GM19324 (cell line): ENCODE measurements at regions not wholly inside any gene's neighbourhood (a gene's known extent, or its start where the extent isn't known, plus 50 kb on each side); places are given as distances from the start of the nearest gene placed in this dataset.

Experiments used
- ATAC-seq: cut with Tn5 transposase; IDR thresholded peaks from one replicate; pipeline ENCODE4 v1.9.1; 2021; ENCODE audit warnings: mild to moderate bottlenecking, moderate library complexity; ENCODE audit not compliant: unreplicated experiment, low FRiP score

- ATAC-seq, result no peak
Observed at GRCh38 chr7:142606081-142606480, 143.2 kb upstream of the PRSS1 start.

DNA sequence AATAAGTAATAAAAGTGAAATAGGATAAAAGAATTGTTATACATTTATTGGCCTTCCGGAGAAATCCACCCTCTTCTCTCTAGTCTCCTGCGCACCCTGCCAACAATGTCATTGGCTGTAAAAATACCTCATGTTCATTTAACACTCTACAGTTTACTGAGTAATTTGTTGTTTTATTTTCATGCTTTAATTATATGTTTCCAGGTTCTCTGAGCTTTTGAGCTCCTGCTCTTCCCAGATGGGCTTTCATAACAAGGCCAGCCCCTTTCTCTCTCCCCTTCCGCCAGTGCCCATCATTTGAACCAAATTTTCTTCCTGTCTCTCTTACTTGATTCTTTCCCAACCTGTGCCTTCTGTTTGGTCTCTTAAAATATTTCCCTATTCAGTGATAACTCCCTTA, 144.6 kb upstream of the PRSS1 start:
- no peak for ATAC-seq

DNA sequence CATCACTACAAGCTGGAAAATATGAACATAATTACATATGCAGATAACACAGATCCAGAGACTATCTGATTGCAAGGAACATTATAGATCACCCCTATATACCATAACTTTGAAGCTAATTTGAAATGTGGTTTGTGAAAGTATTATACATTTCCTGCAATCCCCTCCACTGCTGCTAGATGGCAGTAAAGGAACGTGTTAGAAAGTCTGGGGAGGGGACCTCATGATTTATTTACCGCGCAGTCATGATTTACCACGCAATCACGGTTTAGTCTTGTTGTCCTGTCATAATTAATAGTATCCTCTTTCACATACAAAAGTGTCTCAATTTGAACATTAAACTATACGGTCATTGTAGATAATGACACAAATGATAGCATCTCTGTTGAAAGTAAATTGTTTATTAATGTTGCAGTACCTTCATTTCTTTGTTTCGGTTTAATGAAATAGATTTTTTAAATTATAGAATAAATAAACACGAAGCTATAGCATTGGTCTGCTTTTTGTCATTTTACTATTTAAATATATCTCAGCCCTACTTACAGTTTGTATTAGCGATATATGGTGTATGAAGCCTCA, 145.3 kb upstream of the PRSS1 start:
- ATAC-seq, result no peak

GRCh38 chr7:142602756-142603155, 146.5 kb upstream of the PRSS1 start:
- ATAC-seq, result no peak

DNA sequence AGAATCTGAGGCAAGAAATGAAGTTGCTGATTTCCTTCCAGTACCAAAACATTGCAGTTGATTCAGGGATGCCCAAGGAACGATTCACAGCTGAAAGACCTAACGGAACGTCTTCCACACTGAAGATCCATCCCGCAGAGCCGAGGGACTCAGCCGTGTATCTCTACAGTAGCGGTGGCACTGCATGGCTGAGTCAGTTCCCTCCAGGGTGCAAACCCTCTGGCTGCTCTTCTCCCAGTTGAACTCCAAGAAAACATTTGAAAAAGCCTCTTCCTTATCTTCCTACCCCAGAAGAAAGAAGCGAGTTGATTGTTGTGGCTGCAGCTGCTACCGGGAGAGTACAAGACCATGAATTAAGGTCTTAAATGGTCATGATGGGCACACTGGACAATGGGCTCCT, 147.1 kb upstream of the PRSS1 start:
- ATAC-seq, result no peak

GRCh38 chr7:142598297-142598696, 151.0 kb upstream of the PRSS1 start:
- ATAC-seq, result no peak

- ATAC-seq, result no peak
Observed at GRCh38 chr7:142597547-142597946, 151.7 kb upstream of the PRSS1 start.

- no peak for ATAC-seq
Observed at GRCh38 chr7:142595816-142596516, 153.3 kb upstream of the PRSS1 start.

- no peak for ATAC-seq
Observed at GRCh38 chr7:142594078-142594477, 155.2 kb upstream of the PRSS1 start.

GRCh38 chr7:142593106-142593505, 156.2 kb upstream of the PRSS1 start:
- no peak for ATAC-seq

DNA sequence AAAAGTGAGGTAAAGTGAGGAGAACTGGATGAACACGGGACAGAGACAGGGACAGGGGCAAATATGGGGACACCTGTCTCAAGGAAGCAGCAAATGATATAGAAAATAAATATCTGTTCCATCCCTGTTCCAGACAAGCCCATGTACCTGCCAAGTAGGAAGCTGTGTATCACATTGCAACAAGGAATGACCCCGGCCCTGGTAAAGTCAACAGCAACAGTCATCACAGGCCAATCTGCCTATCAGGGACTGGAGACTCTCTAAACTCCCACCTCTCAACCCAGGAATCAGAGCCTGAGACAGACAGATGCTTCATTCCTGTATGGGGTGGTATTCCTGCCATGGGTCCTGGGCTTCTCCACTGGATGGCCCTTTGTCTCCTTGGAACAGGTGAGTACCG, 156.6 kb upstream of the PRSS1 start:
- ATAC-seq, result no peak

- ATAC-seq, result no peak
Observed at GRCh38 chr7:142592231-142592630, 157.0 kb upstream of the PRSS1 start.

DNA sequence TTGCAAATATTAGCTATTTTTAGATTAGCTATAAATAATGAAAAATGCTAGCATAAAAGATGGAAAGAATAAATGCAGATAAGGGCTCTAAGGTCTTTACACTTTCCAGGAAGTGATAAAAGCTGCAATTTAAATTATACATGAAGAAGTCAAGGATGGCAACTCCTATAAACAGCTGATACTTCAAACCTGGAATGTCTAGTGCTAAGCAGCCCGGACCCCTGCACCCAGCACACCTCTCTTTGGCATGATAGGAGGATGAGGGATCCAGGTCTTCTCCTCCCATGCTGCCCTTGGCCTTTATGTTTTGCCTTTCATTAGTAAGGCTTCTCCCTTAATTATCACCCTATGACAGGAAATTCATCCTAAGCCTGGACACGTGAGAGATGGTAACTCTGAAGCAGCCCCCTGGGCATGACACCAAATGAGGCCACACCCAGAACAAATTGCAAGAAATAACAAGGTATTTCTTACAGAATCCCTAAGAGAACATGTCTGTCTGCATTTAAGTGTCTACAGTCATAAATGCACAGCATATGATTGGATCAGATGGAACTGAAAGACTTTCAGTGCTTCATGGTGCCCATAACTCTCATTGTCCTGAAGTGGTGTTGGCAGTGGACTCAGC, 158.3 kb upstream of the PRSS1 start:
- no peak for ATAC-seq

GRCh38 chr7:142590077-142590476, 159.2 kb upstream of the PRSS1 start:
- ATAC-seq, result no peak

DNA sequence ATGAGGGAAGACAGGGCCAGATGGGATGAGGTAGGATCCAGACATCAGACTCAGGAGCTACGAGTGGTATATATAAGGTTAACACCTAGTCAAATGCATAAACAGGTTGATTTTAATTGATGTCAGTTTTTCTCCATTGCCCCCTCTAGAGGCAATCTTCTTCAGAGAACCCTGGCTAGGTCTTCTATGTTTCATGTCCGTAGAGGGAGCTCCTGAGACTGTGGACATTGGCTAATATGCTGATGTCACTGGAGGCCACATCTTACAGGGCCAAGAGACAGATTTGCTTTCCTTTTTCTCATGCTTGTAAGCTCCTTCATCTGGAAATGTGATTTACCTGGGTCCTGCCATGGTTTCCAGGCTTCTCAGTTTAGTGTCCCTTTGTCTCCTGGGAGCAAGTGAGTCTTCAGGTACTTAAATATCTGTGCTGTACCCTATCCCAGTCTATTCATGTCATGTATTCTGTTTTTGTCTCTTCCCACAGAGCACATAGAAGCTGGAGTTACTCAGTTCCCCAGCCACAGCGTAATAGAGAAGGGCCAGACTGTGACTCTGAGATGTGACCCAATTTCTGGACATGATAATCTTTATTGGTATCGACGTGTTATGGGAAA, 161.6 kb upstream of the PRSS1 start:
- peak; percentile 73 for ATAC-seq

- no peak for ATAC-seq
Observed at GRCh38 chr7:142586611-142587010, 162.7 kb upstream of the PRSS1 start.

GRCh38 chr7:142585425-142585824, 163.8 kb upstream of the PRSS1 start:
- no peak for ATAC-seq

- ATAC-seq, result no peak
Observed at GRCh38 chr7:142584765-142585164, 164.5 kb upstream of the PRSS1 start.

DNA sequence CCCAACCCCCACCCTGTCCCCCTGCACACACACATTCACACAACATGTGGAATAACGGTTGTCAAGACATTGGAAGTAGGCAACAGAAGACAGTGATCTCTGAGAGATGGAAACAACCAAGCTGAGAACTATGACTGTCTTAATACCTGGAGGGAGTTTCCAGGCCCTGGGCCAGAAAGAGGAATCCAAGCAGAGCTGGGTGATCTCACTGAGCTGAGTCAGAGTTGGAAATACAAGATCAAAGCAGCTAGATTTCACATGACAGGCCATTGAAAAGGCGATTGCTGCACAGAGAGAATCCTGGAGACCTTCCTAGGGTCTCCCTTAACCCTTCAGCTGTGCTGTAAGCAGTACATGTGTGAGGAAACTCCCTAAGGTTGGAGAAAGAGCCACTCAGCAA, 165.8 kb upstream of the PRSS1 start:
- ATAC-seq, result peak; percentile 40

DNA sequence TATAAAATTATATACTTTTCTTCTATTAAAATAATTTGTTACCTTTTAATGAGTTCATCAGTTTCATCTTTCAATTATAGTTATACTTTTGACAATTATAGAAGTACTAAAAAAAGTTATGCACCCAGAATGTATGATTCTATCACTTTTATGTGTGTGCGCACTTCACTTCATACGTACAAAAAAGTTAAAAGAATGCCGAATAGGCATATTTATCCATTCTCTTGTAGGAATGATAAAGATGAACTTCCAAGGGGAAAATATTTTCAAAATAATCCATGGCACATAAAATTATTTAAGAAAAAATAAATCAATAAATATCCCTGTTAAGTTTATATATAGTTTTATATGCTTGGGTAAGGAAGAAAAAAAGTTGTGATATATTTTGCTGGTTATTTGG, 166.9 kb upstream of the PRSS1 start:
- ATAC-seq, result no peak

DNA sequence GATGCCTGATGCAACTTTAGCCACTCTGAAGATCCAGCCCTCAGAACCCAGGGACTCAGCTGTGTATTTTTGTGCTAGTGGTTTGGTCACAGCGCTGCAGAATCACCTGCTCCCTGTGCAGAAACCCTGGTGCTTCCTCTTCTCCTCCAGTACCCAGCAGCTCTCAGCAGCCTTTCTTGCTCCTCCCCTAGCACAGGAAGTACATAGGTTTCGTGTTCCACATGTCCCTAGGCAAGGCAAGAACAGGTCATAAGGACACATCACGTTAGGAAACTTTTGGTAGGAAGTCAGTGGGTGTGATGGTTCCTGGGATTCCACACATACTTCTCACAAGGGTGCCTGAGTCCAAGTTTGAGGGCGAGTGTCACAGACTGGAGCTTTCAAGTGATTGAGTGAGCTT, 167.9 kb upstream of the PRSS1 start:
- ATAC-seq, result peak; percentile 76

GRCh38 chr7:142579946-142580345, 169.3 kb upstream of the PRSS1 start:
- no peak for ATAC-seq
